SIG-M5 treated with dmso at 0.1 percent for 504 hours (cell line): ENCODE measurements at regions not wholly inside any gene's neighbourhood (a gene's known extent, or its start where the extent isn't known, plus 50 kb on each side); places are given as distances from the start of the nearest gene placed in this dataset.

ENCODE experiments used
- DNase-seq: peaks from one replicate; lab custom pipeline; 2025; ENCODE audit not compliant: unreplicated experiment; lab: John Stamatoyannopoulos, UW

DNA sequence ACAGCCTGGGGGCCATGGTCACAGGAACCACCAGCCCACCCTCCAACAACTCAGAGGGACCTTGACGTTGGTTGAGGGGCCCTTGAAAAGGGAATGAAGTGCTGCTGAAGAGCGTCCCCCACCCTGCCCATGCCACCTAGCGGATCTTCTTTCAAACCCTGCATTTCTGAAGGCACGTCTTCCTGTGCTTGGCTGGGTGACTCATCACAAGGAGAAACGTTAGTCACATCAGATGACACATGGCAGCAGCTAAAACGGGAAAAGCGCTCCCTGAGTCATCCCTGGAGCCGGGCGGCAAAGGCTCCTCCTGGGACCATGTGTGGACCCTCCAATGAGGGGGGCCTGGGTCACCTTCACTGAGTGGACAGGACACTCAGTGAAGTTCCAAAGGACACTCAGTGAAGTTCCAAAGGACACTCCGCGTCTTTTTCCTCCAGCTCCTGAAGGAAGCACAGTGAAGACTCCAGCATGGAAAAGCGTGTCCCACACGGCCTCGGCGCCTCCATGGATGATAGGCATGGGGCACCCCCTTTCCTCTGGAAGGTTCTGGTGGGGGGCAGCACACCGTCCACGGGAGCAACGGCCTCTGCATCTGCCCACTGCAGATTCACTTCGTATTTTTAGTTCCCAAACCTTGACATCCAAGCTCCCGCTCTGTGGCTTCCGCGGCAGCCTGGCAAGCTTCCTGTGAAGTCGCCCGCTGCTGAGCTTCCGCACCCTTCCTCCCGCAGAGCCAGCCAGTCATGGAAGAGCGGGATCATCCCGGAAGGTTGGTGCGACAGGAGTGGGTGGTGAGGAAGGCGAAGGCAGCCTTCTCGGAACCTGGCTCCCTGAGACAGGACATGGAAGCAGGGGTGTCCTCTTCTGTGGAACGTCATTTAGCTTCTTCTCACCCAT is 383.4 kb downstream of the VRK1 start:
- DNase-seq: peak; percentile 35

DNA sequence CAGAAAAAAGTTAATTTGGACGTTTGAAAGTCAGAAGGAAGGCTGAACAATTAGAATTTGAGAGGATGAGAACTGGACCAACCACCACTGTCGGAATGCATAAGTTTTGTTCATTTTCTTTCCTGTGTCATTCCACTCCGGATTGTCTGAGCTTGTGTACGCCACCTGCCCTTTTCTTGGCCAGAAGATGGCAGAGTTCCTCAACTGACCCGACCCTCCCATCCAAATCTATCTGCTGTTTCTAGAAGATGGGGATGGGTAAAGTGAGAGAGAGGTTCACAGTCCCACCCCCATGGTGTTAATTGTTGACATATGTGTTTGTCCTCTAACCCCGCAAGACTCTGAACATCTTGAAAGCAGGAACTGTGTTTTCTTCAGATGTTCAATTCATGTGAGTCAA is 388.0 kb downstream of the VRK1 start:
- DNase-seq: peak; percentile 18

DNA sequence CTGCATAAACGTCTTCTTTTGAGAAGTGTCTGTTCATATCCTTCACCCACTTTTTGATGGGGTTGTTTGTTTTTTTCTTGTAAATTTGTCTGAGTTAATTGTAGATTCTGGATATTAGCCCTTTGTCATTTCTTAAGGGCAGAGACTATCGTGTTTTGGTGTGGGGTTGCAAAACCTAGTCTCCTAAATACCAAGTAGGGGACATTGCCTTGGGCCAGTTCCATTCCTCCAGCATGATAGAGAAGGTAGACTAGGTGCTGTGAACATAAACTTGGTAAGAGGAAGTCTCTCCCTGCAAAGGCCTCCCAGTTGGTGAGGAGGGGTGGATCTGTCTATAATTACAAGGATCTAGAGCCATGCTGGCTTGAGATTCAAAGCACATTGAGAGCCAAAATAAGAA is 390.7 kb downstream of the VRK1 start:
- no peak for DNase-seq

DNA sequence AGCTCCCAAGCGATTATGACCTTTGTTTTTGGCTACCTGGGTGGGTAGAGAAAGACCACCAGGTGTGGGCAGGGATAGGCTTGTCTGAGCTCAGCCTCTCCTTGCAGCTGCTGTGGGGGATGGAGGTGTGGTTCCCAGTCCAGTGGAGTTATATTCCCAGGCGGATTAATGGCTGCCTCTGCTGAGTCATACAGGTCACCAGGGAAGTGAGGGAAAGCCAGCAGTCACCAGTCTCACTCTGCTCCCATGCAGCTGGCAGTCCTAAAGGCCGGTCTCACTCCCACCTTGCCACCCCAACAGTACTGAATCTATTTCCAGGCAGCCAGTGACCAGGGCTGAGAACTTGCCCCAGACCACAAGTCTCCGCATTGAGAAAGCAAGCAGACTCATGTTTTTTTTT is 399.2 kb downstream of the VRK1 start:
- no peak for DNase-seq

DNA sequence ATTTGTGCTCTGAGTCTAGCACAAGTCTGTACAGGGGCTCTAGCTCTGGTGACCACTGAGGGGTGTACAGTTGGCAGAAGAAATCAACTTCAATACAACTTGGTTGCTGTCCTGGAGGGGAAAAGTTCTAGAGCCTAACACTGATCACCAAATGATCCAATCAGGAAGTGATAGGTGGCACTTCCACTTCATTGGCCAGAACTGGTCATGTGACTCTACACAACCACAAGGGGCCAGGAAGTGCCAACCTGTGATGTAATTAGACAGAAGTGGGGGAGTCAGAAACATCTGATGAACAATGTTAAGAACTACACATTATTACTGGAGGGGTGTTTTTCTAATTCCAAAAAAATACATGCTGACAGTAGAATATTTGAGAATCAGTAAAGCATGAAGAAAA is 401.6 kb downstream of the VRK1 start:
- no peak for DNase-seq

DNA sequence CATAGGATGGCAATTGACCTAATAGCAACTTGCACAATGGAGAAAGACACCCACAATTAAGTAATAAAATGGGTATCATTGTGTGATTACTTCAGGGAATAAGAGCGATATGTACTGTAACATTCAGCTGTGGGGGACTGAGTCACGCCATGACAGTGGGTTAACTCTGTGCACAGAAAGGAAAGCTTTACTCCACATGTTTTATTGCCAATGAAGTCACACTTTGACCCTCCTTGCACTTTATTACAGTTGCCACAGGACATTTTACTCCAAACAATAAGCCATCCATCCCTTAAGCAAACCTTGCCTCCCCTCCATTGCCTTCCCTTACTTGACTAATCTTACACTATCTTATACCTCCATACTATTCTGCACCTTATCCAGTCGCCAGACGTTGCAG is 403.1 kb downstream of the VRK1 start:
- DNase-seq: no peak

DNA sequence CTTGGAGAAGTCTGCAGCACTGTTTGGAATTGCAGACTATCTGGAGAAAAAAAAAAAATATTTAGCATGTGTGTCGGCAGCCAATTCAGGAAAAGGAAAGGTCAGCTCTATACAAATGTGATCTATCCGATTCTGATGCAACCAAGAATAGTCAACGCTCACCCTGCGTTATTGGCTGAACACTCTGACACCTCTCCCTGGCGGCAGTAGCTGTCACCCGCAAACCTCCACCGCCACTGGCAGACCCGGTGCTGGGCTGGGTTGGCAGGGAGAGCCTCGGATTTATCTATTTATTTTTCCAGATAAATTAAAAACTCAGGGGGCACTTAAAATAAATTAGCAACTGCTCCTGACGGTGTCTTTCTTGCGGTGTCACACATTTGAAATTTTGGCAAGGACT is 409.7 kb downstream of the VRK1 start:
- DNase-seq: no peak

DNA sequence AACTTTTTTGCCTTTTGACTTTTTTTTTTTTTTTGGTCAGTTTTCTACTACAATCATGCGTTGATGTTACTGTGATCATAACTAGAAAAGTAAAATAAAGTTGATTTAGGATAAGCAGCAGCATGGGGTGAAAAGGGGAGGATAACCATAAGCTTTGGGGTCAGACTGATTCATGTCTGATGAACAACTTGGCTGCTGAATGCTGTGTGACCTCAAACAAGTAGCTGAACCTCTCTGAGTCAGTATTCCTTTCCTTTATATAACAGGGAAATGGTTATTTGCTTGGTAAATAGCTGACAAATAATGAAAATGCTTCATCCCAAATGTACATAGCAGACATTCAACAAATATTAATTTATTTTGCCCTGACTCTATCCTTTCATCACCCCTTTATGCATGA is 413.0 kb downstream of the VRK1 start:
- no peak for DNase-seq

DNA sequence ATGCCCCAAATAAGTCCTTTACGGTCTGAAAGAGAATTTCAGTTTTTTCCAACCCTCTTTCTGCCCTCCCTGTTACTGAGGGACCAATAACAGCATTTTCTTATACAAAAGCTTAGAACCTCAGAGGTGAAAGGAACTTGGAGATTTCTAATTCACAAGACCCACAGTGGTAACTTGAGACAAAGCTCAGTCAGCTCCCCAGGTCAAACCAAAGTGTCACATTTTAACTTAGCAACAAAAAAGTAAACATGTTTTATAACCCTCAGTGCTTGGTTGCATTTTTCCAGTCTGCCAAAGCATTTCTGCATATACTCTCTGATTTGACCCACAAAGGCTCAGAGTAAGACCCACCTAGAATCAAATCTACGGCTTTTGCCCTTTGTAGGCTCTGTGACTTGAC is 415.2 kb downstream of the VRK1 start:
- DNase-seq: no peak

DNA sequence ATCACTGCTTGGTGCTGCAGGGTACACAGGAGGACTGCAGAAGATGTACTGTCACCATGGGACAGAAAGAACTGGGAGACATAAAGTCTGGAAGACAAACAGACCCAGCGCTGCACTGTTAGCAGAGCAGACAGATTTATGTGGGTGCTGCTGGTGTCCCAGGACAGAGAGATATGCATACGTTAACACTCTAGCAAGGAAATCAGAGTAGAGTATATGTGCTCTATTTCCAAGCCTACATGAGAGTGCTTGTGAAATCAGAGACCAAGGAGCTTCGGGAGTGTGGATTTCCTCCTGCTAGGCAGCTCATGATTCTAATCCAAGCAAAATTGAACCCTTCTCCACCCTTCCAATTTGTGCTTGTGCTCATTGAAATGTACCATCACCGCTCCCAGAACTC is 416.5 kb downstream of the VRK1 start:
- no peak for DNase-seq

DNA sequence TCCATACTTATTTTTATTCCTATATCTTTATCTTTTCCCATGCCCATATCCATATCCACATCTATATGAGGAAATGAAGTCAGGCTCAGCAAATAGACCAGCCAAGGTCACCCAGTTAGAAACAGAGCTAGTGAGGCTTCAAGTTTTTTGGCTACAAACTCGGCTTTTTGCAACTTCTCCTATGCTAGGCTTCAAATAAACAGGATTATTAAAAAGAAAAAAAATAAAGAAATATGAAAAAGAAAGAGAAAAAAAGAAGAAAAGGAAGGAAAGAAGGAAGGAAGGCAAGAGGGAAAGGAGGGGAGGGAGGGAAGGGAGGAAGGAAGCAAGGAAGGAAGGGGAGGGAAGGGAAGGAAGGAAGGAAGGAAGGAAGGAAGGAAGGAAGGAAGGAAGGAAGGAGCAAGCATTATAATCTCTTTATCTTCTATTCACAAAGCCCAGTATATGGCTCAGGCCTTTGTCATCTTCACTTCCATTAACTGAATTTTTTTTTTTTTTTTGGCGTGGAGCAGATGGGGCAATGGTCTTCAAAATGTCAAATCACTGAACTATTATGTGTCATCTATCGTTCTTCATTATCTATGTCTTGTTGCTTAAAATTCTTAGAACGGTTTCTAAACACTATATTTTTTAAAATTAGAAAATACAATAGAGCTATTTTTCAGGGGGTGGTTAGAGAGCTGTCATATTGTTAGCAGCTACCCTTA is 418.2 kb downstream of the VRK1 start:
- no peak for DNase-seq

DNA sequence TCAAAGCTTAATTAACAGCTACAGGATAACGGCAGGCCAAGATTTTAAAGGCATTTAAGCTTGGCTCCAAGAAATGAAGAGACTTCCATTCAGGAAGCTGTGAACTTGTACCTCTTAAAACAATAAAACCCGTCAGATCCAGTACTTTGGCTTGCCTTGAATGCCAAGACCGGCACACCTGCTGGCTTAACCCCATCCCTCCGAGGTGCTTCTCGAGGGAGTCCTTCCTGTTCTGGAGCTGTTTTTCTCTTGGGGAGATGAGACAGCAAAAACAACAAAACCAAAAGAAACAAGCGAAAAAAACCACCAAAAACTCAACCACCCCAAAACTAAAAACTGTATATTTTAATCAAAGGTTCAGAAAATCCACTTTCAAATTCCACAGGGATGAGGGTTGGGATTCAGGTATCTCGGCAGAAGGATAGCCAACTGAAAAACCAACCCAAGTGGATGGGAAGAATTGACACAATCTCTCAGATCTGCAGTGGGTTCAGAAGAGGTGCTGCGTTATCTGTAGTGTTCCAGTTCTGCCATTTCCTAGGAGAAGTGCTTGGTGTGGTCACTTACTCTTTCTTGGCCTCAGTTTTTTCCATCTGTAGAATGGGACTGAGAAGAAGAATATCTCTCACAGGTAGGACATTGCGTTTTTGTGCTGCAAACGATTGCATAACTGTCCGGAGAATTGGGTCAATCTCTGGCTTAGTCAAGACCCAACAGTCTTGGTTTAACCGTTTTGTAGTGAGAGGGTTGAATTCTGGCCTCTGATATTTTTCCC is 420.1 kb downstream of the VRK1 start:
- DNase-seq: no peak

DNA sequence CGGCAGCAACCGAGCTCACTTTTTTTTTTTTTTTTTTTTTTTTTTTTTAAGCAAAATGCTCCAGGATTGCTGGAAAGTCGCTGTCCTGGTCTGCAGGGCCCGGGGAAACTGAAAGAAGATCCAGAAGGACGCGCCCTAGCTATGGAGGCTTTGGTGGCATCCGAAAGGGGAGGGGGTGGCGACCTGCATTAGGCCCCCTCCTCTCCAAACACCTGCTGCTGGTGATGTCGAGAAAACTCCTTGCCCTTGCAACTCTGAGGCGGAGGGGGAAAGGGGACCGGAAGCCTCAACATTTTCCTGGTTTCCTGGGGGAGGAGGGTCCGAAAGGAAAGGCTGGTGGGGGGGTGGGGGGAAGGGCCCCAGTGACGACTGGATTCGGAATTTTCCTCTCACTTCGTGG is 421.1 kb downstream of the VRK1 start:
- no peak for DNase-seq

DNA sequence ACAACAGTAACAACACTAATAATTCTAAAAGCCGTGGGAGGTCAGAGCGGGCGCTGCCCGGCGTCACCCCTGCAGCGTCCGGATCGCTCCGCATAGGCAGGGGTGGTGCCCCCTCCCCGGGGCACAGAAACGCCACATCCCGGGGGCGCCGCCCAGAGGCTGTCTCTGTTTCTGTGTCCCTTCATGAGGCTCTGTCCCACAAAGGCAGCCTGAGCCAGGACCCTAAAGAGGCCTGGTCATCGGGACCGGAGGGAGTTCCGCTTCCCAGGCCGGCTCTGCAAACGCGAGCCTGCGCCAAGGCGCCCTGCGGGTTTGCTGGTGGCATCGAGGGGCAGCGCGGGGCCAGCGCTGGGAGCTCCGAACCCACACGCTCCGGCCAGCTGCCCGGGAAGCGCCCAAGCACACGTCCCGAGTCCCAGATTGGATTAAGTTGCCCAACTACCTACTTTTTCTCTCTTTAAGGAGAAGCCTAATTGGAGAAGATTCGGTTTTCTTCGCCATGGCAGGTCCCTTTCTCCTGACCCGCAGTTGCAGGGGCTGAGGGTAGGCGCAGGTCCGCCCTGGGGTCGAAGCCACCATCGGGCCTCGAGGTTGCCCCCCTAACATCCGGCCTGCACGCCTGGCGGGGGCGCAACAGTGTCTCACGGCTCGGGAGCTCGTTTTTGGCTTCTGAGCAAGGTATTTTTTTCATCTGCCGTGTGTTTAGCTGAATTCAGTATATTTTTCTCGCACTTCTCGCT is 421.7 kb downstream of the VRK1 start:
- no peak for DNase-seq

DNA sequence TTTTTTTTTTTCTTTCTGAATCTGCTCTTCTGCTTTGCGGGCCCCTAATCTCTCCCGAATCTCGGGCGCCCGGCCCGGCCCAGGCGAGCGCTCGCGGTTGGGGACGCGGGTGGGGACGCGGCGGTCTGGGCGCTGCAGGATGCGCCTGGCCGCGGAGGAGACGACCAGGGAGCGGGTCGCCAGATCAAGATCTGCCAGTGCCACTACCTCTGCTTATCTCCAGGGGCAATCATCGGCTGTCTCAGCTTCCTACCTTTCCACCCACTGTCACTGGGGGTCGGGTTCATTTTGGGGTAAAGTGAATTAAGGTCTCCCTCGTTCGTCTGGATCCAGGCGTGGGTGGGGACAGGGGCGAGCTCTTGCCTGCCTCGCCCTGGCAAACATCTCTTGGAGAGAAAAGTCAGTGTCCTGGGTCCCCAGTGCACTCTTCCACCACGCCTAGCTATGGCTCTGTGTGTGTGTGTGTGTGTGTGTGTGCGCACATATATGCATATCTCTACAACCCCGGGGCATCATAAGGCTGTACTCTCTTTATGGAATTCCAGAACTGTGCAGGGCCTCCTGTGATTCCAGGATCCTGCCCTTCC is 422.3 kb downstream of the VRK1 start:
- DNase-seq: no peak

DNA sequence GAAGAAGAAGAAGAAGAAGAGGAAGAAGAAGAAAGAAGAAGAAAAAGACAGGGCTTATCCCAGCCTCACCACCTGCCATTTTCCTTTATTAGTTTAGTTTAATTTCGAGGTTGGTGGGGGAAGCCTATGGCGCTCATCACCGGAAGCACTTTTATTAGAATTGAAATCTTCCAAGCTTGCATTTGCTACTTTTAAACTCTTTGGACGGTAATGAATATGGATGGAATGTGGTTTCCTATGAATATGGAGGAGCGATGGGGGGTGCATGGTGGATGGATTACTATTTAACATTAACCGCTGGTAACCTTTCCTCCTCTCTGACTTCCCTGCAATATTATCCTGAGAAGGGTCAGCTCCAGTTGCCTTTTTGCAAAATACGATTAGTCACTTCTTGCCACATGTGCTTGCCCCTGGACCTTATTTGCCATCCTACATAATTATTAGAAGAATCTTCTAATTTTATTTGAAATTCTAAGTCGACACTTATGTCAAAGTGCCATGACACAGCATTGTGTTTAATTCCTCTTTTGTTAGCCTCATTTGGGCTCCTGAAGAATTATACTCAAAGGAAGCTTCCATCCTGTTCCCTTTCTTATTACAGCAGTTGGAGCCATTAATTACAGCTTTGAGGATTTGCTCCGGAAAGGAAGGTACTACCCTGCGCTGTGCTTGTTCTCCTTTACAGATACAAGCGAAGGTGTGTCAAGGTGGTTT is 424.5 kb downstream of the VRK1 start:
- no peak for DNase-seq

DNA sequence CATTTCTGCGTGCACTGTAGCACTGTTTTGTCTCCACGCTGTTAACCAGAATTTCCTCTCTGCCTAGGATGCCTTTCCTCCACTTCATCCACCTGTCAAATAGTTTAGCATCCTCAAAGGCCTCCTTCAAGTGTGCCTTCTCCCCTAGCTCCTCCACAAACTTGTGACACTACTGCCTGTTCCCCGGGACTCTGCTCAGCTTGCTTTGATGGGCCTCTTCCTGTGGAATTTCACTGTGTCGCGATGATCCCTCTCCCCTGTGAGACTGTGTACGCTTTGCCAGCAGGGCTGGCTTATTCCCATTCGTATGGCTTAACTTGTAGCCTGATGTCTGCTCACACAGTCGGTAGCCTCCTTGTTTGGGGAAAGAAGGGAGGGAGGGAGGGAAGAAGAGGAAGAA is 426.8 kb downstream of the VRK1 start:
- no peak for DNase-seq

DNA sequence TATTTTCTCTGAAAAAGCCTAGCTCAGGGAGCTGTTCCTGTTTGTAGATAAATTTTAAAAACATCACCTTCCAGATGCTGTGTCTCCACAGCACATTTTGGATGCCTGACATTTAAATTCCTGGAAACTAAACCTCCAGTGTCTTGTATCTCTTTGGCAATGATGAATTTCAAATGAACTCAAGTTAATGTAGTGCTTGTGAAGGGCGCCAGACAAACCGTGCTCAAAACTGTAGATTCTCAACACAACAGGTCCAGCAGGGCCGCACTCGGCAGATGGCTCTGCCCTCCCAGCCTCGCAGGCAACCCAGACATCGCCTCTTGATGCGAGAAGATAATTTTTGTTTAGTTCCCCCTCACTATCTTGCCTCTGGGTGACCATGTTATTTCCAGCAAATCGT is 432.9 kb downstream of the VRK1 start:
- DNase-seq: no peak

DNA sequence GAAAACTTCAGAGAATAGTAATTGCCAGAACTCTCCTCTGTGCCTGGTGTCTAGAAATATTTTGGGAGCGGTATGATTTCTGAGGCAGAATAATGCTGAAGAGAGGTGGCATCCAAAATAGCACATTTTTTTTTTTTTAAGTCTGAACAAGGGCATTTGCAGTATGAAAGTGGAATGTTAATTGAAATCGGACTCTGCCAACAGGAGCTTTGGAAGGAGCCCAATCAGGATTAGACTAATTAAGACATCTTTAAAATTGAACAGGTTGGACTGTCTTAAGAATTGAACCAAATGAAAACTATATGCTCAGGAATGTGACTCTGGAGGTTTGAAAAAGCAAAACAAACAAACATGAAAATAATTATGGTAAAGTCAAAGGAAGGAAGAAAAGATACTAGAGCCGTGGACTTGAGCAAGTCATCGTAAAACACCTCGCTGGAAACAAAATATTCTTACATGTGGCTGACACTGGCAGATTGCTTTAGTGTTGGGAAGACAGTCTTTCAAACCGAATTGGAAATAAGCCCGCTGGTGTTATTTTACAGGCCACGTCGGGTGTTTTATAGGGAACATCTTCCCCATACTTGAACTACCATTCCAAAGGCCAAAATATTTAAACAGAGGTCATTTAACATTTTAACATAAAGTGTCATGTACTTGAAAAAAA is 436.3 kb downstream of the VRK1 start:
- no peak for DNase-seq

DNA sequence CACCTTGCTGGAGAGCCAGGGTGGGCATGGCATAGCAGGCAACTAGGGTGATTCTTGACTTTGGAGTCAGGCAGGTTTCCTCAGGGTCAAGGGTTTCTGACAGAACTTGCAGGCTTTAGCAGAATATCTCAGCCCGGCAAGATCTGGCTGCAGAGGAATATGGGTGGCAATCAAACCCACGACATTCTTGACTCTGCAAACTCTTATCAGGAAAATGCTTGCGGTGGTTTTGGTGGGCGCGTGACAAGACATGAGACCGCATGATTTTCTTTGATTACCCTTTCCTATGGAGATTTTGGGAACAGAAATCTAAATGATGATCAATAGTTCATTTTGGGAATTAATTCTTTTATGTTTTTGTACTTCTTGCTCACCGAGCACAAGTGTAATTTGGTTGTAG is 449.5 kb downstream of the VRK1 start:
- no peak for DNase-seq
